ENCODE measurements at regions not wholly inside any gene's neighbourhood (a gene's known extent, or its start where the extent isn't known, plus 50 kb on each side); places are given as distances from the start of the nearest gene placed in this dataset.

GRCh38 chr3:104974316-104974715, 392.4 kb upstream of the ALCAM start:
- DNase-seq = no peak
- no peaks in the 10 kb centered on the region for H3K36me3 ChIP-seq
- no peaks in the 10 kb centered on the region for H3K27me3 ChIP-seq
- no peaks in the 10 kb centered on the region for H3K4me1 ChIP-seq
- TF ChIP-seq CTCF (IDR thresholded peaks at IDR 0.05) (no peak), POLR2A (IDR thresholded peaks at IDR 0.05) (no peak)
- no peak overlapping the region for H3K4me3 ChIP-seq
- H3K27ac ChIP-seq = no peak overlapping the region
- H3K9me3 ChIP-seq = no peaks in the 10 kb centered on the region
- intact Hi-C loops (cut with DNase I; ENCODE audit: low total_unique reads) = no loop called here

- no peaks in the 10 kb centered on the region for H3K4me1 ChIP-seq
- no peak for DNase-seq
- H3K27ac ChIP-seq = no peak overlapping the region
- no peak overlapping the region for H3K4me3 ChIP-seq
- no peaks in the 10 kb centered on the region for H3K36me3 ChIP-seq
- no peak for TF ChIP-seq POLR2A (IDR thresholded peaks at IDR 0.05)
- no peak for TF ChIP-seq CTCF (IDR thresholded peaks at IDR 0.05)
- H3K9me3 ChIP-seq = no peaks in the 10 kb centered on the region
- H3K27me3 ChIP-seq = no peaks in the 10 kb centered on the region
- intact Hi-C loops (cut with DNase I; ENCODE audit: low total_unique reads) = no loop called here
These were observed 389.0 kb upstream of the ALCAM start for GRCh38 chr3:104977719-104978118.

GRCh38 chr3:104982130-104982529, 384.6 kb upstream of the ALCAM start:
- H3K4me3 ChIP-seq = no peak overlapping the region
- intact Hi-C loops (cut with DNase I; ENCODE audit: low total_unique reads) = no loop called here
- no peak for DNase-seq

GRCh38 chr3:104987859-104988258, 378.9 kb upstream of the ALCAM start:
- Histone ChIP-seq H3K36me3 (no peaks in the 10 kb centered on the region), H3K4me1 (no peaks in the 10 kb centered on the region), H3K4me3 (no peak overlapping the region), H3K27ac (no peak overlapping the region), H3K9me3 (no peaks in the 10 kb centered on the region), H3K27me3 (no peaks in the 10 kb centered on the region)
- intact Hi-C loops (cut with DNase I; ENCODE audit: low total_unique reads) = no loop called here
- no peak for DNase-seq
- TF ChIP-seq POLR2A (IDR thresholded peaks at IDR 0.05) = no peak
- no peak for TF ChIP-seq CTCF (IDR thresholded peaks at IDR 0.05)

More at GRCh38 chr3:104982130-104982529, 384.6 kb upstream of the ALCAM start:
- Histone ChIP-seq H3K4me1 (no peaks in the 10 kb centered on the region), H3K9me3 (no peaks in the 10 kb centered on the region), H3K27me3 (no peaks in the 10 kb centered on the region), H3K27ac (no peak overlapping the region), H3K36me3 (no peaks in the 10 kb centered on the region)
- TF ChIP-seq POLR2A (IDR thresholded peaks at IDR 0.05) (no peak), CTCF (IDR thresholded peaks at IDR 0.05) (no peak)

GRCh38 chr3:104988496-104988895, 378.2 kb upstream of the ALCAM start:
- no peaks in the 10 kb centered on the region for H3K9me3 ChIP-seq
- no peak for TF ChIP-seq CTCF (IDR thresholded peaks at IDR 0.05)
- no peak for TF ChIP-seq POLR2A (IDR thresholded peaks at IDR 0.05)
- no peaks in the 10 kb centered on the region for H3K4me1 ChIP-seq
- no peaks in the 10 kb centered on the region for H3K27me3 ChIP-seq
- no peak overlapping the region for H3K27ac ChIP-seq
- intact Hi-C loops (cut with DNase I; ENCODE audit: low total_unique reads) = no loop called here
- no peak overlapping the region for H3K4me3 ChIP-seq
- no peaks in the 10 kb centered on the region for H3K36me3 ChIP-seq
- no peak for DNase-seq
